ENCODE measurements at regions not wholly inside any gene's neighbourhood (a gene's known extent, or its start where the extent isn't known, plus 50 kb on each side); places are given as distances from the start of the nearest gene placed in this dataset.

DNA sequence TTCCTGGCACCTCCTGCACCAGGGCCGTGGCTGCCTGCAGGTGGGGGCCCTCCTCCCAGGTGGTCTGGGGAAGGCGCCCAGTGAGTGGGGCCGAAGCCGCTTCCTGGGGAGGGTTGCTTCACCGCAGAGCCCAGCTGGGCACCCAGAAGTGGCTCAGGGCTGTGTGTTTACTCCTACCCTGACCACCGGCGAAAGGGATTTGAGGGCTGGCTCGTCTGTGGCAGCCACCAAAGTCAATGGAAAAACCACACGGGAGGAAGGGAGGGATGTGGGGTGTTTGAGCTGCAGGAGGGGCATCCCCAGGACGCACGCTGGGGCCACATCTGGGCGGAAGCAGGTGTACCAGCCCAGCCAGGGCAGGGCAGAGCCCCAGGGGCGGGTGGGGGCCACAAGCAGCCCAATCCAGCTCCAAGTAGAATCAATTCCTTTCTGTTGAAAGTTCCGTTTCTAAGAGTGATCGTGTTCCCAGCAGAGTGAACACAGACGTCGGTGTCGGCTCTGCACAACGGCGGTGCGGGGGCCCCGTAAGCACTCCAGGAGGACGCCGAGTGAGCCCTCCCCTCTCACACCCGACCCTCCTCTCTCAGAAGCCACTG is 69.9 kb downstream of the FOXL3 start:
- H2AK5ac ChIP-seq (ENCODE audit: insufficient read length, low read length): no peak overlapping the region
- no peak for TF ChIP-seq CTCF (conservative IDR thresholded peaks at IDR 0.05)
- no peaks in the 10 kb centered on the region for H3K9me3 ChIP-seq (ENCODE audit: control insufficient read depth, low read depth, low read length)
- H3K4me3 Mint-ChIP-seq: peak overlapping the region in 1 of 2 experiments; percentile 32; a peak in 1 of 5 replicates
- peak overlapping the region; percentile 28 for H3K4me2 ChIP-seq (ENCODE audit: insufficient read depth, insufficient read length, low read length)
- H3K56ac ChIP-seq (ENCODE audit: insufficient read length, low read depth, low read length): no peak overlapping the region
- no peak for DNase-seq
- no peaks in the 10 kb centered on the region for H3K23me2 ChIP-seq (ENCODE audit: insufficient read length, low read depth, low read length, poor library complexity, severe bottlenecking)
- H3K4me1 ChIP-seq (ENCODE audit: insufficient read depth, low read length): no peaks in the 10 kb centered on the region
- WGBS (ENCODE audit: extremely low coverage, insufficient read length, low lambda C conversion rate): no CpG with 5 or more reads among the region's 25 CpGs
- H2BK12ac ChIP-seq (ENCODE audit: insufficient read length, low read depth, low read length): no peak overlapping the region
- H4K20me1 ChIP-seq (ENCODE audit: control insufficient read depth, insufficient read depth, insufficient read length): no peaks in the 10 kb centered on the region
- H3K4me1 Mint-ChIP-seq: peaks cover 3 to 21% of the 10 kb centered on the region in 2 experiments; a peak in 3 of 4 replicates
- no peak overlapping the region for H4K8ac ChIP-seq (replicated peaks; ENCODE audit: insufficient read length, low read depth, low read length)
- no peak overlapping the region for H2BK15ac ChIP-seq (ENCODE audit: low read depth, low read length)
- no peak overlapping the region for H2AFZ ChIP-seq (ENCODE audit: low read length)
- no peak overlapping the region for H3K27ac ChIP-seq (ENCODE audit: insufficient read length, low read depth, low read length)
- H3K27me3 ChIP-seq (ENCODE audit: insufficient read depth, low read length): peaks cover 7% of the 10 kb centered on the region; the same call in 1 of the 2 replicates
- H3K79me1 ChIP-seq (ENCODE audit: insufficient read depth, low read depth, low read length, poor library complexity, severe bottlenecking): no peaks in the 10 kb centered on the region
- H3K27ac Mint-ChIP-seq: no peak overlapping the region
- H2BK20ac ChIP-seq (ENCODE audit: low read depth, low read length, poor library complexity, severe bottlenecking): no peak overlapping the region
- H3T11ph ChIP-seq (ENCODE audit: low read length): no peak overlapping the region
- H3K14ac ChIP-seq (ENCODE audit: insufficient read depth, low read length): no peak overlapping the region; the same call in 1 of the 2 replicates
- no peak overlapping the region for H3K18ac ChIP-seq (ENCODE audit: insufficient read length, low read depth, low read length)
- H3K23ac ChIP-seq (ENCODE audit: insufficient read length, low read depth, low read length): no peak overlapping the region
- no peak overlapping the region for H3K9ac ChIP-seq (ENCODE audit: extremely low read depth, insufficient read length, low read length)
- H3K4ac ChIP-seq (ENCODE audit: low read depth, low read length): no peak overlapping the region
- no peaks in the 10 kb centered on the region; a peak in 3 of 5 replicates for H3K9me3 Mint-ChIP-seq
- H3K79me2 ChIP-seq (ENCODE audit: insufficient read depth, low read length): no peaks in the 10 kb centered on the region
- no peak overlapping the region for H2BK5ac ChIP-seq (ENCODE audit: insufficient read length, low read length)
- no peak overlapping the region for H4K5ac ChIP-seq (ENCODE audit: insufficient read length, low read depth, low read length)
- H2BK120ac ChIP-seq (ENCODE audit: low read depth, low read length, poor library complexity, severe bottlenecking): no peak overlapping the region
- no peak overlapping the region for H4K91ac ChIP-seq (ENCODE audit: insufficient read length, low read depth, low read length)
- no peaks in the 10 kb centered on the region; a peak in 1 of 7 replicates for H3K36me3 Mint-ChIP-seq (ENCODE audit: insufficient read depth in 1 of 3, low read depth in 3 of 3)
- H3K27me3 Mint-ChIP-seq (ENCODE audit: low read depth): peaks cover 13% of the 10 kb centered on the region
